ENCODE measurements at regions not wholly inside any gene's neighbourhood (a gene's known extent, or its start where the extent isn't known, plus 50 kb on each side); places are given as distances from the start of the nearest gene placed in this dataset.

DNA sequence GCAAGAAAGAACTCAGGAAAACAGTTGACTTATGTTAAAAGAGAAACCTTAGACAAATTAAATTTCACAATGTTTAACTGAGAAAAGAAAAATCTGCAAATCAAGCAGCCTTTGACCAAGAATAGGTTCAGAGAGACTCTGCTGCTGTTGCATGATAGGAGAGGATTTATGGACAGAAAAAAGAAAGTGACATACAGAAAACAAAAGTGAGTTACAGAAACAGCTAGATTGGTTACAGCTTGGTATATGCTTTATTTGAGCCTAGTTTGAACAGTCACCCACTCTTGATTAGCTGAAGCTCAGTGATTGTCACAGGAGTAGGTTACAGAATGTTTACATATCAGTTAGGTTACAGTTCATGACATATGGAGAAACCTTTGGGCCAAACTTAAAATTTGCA lies 258.2 kb upstream of the SPOPL start:
- TF ChIP-seq EZH2phosphoT487 (IDR thresholded peaks at IDR 0.05; ENCODE audit: insufficient read depth, low read depth) (no peak), EZH2 (IDR thresholded peaks at IDR 0.05; ENCODE audit: insufficient read depth, poor library complexity, severe bottlenecking) (no peak)

Data from GM23248 (cell line).